GM04503 (cell line): ENCODE measurements at regions not wholly inside any gene's neighbourhood (a gene's known extent, or its start where the extent isn't known, plus 50 kb on each side); places are given as distances from the start of the nearest gene placed in this dataset.

Source experiments
- DNase-seq: peaks from one replicate; pipeline ENCODE4 v3.0.0-alpha.2; 2012; ENCODE audit warnings: low read depth

DNA sequence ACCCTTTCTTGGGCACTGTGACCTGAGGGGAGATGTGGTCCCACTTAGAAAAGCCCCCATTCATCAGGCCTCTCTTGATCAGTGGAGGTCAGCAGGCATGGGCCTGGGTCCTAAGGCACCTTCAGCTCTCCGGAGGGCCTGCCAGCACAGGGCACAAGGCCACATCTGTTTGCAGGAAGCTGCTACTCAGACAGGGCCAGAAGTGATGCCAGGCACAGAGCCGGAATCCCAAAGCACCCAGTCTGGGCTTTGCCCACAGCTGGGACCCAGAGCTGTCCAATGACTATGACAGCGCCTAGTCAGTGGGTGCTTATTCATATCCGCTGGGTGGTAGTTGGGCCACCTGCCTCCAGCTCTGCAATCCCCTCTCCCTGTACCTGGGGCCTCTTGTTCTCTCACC lies 63.2 kb upstream of the ELN start:
- no peak for DNase-seq

DNA sequence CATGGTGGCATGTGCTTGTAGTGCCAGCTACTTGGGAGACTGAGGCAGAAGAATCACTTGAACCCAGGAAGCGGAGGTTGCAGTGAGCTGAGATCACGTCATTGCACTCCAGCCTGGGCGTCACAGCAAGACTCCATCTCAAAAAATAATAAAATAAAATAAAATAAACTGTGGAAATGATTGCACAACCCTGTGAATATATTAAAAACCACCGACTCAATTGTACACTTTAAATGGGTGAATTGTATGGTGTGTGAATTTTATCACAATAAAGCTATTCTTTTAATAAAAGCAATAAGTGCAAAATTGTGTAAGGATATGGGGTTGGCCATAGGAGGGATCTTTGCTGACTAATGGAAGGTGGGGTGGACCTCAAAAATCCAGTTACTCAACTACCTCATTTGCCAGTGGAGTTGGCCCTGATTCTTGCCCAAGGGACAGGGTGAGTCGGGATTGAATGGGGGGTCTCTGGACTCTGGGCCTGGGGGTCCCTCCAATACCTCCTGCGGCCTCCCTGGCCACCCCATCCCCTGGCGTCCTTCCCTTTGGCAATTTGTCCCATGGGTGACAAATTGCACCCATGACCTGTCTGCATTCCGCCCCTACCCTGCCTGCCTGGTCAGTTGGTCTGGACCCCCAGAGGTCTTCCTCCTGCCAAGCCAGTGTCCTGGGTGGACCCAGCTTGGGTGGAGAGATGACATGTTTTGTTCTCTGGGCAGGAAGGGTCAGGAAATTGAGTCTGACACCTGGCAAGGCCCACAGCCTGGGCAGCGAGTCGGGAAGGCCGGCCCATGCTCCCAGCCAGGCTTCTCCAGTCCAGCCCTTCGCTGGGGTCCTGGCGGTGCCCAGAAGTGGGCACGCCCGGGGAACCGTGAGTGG lies 61.7 kb upstream of the ELN start:
- DNase-seq, result no peak

DNA sequence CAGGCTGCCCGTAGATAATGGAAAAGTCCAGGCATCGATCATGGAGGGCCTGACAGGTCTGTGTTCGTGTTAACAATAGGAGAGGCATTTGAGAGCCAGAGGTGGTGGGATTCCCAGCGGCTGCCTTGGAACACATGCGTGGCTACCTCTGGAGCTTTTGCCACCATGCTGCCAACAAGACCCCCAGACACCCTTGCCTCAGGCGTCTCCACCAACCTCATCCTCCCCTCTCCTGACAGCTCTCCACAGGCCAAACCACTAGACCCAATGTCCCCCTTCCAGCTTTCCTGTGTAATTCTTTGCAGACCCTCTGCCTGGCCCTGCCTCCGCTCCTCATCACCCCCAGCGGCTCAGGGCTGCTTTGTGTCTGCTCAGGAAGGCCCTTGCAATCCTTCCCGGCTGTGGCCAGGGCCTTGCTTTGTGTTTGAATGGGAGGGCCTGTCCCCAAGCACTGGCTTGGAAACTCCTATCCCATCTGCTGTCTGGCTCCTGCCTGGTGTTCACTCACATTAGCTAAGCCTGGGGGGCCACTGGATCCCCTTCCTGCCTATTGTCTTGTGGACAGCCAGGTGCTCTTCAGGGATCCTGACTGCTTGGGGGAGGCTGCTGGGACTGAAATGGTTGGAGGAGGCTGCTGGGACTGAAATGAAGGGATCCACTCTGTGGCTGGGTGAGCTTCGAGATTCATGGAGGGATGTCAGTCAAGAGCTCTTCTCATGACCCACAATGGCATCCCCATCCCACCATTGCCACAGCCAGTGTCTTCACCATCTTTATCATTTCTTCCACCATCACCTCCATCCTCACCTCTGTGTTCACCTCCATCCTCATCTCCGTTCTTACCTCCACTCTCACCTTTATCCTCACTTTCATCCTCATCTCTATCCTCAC lies 60.8 kb upstream of the ELN start:
- DNase-seq, result no peak

DNA sequence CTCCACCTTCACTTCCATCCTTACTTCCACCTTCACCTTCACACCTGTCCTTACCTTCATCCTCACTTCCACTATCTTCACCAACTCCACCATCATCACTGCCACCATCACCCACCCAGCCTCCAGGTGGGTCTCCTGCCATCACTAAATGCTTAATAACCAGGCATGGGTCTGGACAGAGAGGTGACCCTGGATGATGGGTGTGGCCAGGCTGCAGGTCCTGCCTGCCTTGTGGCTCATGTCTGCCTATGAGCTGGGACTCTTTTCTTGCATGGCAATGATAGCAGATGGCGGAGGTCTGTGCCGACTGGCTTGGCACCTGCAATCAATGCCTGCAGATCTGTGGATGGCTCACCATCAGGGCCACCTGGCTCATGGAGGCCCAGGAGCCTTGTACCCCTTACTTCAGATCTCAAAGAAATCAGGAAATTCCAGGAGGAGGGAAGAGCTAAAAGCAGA lies 60.1 kb upstream of the ELN start:
- no peak for DNase-seq

DNA sequence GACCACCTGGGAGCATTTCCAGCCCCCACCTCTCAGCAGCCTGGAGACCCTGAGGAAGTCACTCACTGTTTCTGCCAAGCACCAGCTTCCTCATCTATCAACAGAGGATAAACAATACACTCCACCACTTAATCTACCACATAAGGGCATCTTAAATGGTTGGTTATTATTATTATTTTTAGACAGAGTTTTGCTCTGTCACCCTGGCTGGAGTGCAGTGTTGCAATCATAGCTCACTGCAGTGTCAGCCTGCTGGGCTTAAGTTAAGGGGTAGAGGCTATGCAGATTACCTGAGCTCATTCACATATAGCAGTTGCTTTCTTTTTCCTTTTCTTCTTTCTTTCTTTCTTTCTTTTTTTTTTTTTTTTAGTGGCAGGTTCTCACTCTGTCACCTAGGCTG lies 59.5 kb upstream of the ELN start:
- no peak for DNase-seq

DNA sequence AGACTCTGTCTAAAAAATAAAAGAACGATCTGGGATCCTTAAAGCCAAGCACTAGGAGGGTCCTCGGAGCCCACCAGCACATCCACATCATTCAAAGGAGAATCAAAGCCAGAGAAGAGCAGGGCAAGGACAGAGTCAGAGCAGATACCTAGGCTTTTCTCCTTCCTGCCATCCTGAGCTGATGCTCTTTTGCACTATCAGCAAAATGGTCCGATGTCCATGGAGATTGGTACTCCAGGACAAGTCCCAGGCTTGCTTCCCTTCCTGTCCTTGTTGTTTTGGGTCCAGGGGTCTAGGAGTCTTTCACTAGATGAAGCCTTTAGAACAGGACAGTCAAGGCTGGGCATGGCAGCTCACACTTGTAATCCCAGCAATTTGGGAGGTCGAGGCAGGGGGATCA lies 58.0 kb upstream of the ELN start:
- no peak for DNase-seq

DNA sequence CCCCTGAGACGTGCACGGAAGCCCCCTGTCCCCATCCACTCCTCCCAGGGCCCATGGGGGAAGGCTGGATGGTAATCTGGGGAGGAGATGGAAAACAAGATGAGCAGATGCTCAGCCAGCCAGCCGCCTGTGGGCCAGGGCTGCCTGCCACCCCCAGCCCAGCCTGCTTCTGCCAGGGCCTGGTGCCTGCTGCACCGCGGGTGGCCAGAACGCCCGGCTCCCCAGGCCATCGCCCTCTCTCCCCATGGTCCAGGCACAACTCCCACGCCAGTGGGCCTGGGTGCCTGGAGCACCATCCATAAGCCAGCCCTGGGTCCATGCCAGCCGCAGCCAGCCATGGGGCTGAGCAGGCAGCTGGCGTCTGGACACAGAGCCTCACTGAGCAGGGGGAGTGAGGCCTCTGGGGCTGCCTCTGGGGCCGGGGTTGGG lies 57.2 kb upstream of the ELN start:
- no peak for DNase-seq

DNA sequence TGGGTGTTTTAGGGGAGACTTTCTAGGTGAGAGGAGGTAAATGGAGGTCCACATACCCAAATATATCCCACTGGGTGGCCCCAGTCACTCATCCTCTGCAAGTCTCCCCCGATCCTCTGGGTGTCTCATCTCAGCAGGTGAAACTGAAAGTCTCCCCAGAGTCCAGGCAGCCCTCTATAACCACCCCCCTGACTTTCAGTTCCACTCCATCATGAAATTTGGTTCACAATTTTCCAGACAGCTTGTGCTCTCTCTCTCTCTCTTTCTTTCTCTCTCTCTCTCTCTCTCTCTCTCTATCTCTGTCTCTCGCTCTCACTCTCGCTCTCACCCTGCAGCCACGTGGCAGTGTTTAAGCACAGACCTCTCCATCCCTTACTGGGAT lies 56.7 kb upstream of the ELN start:
- no peak for DNase-seq

DNA sequence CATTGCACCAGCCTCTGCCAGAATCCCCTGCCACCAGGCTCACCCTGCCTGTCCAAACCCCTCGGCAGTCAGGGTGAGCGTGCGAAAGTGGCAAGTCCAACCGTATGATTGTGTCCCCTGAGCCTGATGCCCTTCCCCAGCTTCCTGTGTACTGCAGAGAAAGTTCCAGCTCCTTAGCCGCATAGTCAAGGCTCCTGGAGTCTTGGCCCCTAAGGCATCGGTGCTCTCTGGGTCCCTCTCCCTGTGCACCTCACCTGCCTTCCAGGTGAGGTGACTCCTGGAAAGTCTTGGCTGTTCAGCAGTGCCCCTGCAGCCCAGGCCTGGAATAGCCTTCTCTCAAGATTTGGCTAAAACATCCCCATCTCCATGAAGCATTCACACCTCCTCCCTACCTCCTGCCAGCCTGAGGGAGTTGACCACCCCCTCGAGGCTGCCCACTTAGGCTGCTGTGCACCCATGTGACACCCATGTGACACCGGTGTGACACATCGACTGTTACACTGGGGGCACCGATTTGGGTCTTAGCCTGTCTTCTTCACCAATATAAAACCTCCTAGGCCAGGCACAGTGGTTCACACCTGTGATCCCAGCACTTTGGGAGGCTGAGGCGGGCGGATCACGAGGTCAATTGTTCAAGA lies 56.1 kb upstream of the ELN start:
- DNase-seq, result no peak

DNA sequence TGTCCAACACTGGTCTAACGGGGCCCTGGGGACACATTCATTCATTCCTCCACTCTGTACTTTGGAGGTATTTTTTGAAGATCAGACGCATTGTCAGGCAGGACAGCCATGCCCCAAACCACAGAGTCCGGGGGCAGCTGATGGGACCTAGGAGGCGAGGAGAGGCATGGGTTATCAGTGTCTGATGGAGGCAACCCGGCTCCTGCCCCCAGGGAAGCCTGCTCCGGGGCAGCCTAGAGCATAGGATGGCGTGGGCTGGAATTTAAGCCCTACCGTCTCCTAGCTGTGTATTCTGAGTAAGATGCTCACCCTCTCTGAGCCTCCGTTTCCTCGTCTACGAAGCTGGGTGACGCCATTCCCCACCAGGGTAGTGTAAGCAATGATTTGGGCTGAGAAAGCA lies 55.4 kb upstream of the ELN start:
- DNase-seq, result no peak

DNA sequence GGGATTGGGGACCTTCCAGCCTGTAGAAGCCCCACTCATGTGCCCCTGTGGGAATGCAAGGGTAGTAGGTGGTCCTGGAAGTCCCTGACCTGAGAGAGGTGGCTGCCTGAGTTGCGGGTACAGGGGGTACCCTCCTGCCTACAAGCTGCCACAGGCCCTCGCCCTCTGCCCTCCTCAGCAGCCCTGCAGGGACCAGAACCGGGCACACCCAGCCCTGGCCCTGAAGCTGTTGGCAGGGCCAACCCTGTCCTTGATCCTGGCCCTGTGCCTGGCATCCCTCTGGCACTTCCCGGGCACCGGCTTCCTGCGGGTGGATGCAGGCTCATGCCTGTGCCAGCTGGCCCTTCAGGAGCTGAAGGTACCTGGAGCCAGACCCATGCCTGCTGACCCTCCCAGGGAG lies 54.9 kb upstream of the ELN start:
- DNase-seq, result no peak

DNA sequence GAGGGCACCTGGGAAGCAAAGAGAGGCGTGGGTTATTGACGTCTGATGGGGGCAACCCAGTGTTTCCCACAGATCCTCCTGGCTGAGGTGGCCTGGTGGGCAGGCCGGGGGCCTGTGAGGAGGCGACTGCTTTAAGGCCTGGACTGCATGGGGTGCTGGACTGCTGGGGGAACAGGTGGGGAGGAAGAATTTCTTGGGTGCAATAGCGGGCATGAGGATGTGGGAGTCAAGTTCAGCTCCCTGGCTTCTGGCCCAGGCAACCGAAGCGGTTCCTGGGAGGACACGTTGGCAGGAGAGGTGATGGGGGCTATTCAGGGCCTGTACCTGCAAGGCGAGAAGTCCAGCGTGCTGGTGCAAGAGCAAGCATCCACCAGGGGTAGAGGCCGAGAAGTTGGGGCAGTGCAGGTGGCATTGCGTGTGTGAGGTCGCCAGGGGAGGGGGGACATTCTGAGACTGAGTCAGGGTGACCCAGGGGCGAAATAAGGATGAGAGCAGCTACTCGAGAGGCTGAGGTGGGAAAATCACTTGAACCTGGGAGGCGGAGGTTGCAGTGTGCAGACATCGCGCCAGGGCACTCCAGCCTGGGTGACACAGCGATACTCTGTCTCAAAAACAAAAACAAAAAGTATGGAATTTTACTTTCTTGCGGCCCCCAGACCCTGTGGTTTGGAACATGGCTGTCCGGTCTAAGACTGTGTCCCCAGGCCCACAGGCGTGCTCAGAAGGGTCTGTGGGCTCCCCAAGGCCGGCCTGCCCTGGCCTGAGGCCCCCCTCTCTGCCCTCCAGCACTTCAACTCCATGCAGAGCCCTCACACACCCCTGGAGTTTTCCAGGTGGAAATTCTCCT lies 53.6 kb upstream of the ELN start:
- DNase-seq, result no peak

DNA sequence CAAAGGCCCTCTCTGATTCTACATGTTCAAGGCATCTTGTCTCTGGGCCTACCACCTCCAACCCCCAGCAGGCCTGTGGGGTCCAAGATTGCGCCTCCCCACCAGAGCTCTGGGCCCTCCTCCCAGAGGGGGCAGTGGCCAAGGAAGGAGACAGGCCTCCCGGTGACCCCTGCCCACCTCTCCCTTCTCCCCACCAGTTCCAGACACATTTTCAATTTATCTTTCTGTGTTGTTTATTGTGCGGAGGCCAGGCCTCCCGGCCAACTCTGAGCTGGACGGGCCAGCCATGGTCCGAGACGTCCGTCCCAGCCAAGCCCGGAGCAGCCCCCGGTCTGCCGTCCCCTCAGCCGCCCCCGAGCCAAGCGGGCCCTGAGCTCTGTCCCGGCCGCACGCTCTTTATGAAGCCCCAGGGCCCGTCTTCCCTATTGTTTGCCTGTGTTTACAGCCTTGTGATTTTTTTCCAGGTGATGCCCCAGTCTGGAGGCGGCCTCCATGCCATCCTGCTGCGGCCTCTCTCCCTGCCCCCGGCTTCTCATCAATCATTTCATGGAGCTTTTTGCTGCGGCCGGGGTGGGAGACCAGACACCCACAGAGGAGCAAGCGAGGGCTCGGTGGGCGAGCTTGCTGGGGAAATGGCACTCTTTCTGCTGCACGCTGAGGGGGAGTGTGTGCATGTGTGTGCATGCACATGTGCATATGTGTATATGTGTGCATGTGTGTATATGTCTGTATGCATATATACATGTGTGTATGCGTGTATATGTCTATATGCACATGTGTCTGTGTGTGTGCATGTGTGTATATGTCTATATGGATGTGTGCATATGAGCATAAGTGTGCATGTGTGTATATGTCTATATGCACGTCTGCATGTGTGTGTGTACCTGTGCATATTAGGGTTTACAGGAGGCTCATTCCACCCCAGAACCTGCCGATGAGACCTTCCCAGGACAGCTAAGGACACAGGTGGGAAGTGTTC lies 52.7 kb upstream of the ELN start:
- DNase-seq, result no peak

DNA sequence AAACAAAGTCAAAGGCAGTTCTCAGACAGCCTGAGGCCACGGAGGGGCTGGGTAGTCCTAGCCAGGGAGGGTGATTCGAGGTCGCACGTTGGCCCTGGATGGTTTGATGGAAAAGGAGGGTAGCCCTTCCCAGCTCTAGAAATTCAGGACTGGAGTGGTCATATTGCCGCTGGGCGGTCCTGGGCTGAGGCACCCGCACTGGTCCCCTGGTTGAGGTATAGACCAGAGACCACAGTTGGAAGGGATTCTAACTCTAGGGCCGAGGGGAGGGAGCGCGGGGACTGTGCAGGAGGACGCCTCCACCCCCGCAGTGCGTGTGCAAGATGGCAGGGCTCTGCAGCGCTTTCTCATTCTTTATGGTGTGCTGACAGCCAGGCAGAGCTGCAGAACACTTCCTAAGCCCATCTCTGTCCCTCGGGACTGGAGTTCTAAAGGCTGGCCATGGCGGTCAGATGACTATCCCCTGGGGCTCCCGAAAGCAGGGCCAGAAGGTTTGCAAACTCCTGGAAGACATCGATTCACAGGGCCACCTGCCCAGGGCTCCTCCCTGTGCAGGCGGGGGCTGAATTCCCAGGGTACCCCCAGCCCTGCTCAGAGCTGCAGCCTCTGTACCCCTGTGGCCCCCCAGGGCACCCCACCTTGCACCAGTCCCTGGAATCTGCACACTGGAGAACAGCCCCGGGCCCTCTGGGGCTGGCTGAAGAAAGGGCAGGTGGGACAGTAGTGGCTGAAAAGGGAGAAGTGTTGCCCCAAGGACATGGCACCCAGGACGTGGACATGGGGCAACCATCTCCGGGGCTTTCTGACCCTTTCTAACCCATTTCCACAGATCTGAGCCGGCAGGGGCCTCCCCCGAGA lies 51.0 kb upstream of the ELN start:
- DNase-seq, result peak; percentile 84

DNA sequence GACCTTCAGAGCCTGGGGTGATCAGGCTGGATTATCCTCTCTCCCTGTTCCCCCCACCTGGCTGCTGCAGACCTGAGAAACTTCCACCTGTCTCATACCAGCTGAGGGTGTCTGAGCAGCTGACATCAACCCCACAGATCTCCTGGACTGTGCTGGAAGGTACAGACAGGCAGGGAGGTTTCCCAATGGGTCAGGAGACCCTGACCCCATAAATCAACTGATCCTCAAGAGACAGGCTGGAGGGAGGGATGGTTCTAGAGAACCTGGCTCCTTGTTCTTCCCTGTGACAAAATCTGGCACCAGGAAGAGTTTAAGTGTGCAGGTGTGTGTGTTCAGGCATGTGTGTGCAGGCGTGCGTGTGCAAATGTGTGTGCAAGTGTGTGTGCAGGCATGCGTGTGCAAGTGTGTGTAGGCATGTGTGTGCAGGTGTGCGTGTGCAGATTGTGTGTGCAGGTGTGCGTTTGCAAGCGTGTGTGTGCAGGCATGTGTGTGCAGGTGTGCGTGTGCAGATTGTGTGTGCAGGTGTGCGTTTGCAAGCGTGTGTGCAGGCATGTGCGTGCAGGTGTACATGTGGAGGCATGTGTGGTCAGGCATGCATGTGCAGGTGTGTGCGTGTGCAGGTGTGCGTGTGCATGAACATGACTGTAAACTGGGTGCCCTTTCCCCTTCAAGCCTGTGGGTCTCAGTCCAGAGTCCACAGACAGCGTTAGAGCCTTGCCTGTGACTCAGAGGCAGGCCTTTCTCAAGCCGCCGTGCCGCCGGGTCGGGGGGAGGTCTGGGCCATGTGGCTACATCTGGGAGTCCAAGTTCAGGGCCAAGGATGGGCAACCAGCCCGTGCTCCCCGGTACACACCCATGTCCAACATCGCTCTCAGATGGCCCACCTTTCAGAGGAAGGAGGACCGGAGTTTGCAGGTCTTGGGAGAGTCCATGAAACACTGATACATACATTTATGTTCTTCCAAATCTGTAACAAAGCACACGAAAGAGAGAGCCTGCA lies 50.1 kb upstream of the ELN start:
- DNase-seq, result no peak
